ENCODE measurements at regions not wholly inside any gene's neighbourhood (a gene's known extent, or its start where the extent isn't known, plus 50 kb on each side); places are given as distances from the start of the nearest gene placed in this dataset.

DNA sequence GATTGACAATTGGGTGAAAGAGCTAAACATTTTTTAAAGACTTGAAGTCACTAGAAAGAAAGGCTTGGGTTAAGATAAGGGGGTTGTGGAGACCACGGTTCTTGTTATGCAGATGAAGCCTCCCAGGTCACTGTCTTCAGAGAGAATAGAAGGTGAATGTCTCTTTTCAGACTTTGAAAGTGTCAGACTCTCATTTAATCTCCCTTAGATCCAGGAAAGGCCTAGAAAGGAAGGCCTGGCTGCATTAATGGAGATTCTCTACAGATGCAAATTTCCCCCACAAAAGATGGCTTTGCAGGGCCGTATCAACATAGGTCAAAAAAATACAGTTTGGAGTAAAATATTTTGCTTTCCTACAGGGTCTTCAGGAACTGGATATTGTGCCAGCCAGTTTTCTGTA is 193.9 kb downstream of the RTP5 start:
- no peak overlapping the region for H3K27ac ChIP-seq (replicated peaks)
- no peak overlapping the region for H3K4me3 ChIP-seq (replicated peaks; ENCODE audit: insufficient read depth, low read length)
- no peak for DNase-seq (ENCODE audit: low read depth in 1 of 2, low spot score in 1 of 2)
- no peaks in the 10 kb centered on the region for H3K27me3 ChIP-seq (ENCODE audit: insufficient read depth, poor library complexity, severe bottlenecking)
- no peak for TF ChIP-seq SPI1 (IDR thresholded peaks at IDR 0.05; ENCODE audit: borderline replicate concordance, low read depth)
- TF ChIP-seq, protein P1, sequence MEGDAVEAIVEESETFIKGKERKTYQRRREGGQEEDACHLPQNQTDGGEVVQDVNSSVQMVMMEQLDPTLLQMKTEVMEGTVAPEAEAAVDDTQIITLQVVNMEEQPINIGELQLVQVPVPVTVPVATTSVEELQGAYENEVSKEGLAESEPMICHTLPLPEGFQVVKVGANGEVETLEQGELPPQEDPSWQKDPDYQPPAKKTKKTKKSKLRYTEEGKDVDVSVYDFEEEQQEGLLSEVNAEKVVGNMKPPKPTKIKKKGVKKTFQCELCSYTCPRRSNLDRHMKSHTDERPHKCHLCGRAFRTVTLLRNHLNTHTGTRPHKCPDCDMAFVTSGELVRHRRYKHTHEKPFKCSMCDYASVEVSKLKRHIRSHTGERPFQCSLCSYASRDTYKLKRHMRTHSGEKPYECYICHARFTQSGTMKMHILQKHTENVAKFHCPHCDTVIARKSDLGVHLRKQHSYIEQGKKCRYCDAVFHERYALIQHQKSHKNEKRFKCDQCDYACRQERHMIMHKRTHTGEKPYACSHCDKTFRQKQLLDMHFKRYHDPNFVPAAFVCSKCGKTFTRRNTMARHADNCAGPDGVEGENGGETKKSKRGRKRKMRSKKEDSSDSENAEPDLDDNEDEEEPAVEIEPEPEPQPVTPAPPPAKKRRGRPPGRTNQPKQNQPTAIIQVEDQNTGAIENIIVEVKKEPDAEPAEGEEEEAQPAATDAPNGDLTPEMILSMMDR (IDR thresholded peaks at IDR 0.05; ENCODE audit: insufficient read depth, low read length), result no peak

DNA sequence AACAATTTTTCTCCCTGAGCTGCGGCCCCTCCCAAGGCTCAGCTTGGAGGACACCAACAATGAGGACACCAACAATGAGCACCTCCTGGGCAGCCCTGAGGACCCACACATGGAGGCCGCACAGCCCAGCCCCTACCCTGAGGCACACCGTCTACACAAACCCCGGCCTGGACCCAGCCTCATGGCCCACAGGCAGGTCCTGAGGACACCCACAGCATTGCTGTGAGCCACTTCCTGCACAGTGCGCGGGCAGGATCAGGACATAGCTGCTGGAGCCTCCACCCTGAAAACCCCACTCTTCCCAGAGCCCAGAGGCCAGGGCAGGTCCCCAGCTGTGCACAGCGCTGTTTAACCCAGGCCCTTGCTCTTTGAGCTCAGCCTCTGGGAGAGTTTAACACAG is 194.3 kb downstream of the RTP5 start:
- no peak overlapping the region for H3K4me3 ChIP-seq (replicated peaks; ENCODE audit: insufficient read depth, low read length)
- TF ChIP-seq SPI1 (IDR thresholded peaks at IDR 0.05; ENCODE audit: borderline replicate concordance, low read depth) (no peak), POLR2AphosphoS5 (IDR thresholded peaks at IDR 0.05; ENCODE audit: low read depth) (no peak), GABPA (IDR thresholded peaks at IDR 0.05; ENCODE audit: low read depth) (no peak)
- TF ChIP-seq, protein P1 (IDR thresholded peaks at IDR 0.05; ENCODE audit: insufficient read depth, low read length), result no peak
- TF ChIP-seq, protein P2, sequence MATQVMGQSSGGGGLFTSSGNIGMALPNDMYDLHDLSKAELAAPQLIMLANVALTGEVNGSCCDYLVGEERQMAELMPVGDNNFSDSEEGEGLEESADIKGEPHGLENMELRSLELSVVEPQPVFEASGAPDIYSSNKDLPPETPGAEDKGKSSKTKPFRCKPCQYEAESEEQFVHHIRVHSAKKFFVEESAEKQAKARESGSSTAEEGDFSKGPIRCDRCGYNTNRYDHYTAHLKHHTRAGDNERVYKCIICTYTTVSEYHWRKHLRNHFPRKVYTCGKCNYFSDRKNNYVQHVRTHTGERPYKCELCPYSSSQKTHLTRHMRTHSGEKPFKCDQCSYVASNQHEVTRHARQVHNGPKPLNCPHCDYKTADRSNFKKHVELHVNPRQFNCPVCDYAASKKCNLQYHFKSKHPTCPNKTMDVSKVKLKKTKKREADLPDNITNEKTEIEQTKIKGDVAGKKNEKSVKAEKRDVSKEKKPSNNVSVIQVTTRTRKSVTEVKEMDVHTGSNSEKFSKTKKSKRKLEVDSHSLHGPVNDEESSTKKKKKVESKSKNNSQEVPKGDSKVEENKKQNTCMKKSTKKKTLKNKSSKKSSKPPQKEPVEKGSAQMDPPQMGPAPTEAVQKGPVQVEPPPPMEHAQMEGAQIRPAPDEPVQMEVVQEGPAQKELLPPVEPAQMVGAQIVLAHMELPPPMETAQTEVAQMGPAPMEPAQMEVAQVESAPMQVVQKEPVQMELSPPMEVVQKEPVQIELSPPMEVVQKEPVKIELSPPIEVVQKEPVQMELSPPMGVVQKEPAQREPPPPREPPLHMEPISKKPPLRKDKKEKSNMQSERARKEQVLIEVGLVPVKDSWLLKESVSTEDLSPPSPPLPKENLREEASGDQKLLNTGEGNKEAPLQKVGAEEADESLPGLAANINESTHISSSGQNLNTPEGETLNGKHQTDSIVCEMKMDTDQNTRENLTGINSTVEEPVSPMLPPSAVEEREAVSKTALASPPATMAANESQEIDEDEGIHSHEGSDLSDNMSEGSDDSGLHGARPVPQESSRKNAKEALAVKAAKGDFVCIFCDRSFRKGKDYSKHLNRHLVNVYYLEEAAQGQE (IDR thresholded peaks at IDR 0.05; ENCODE audit: insufficient replicate concordance, low read depth), result no peak
- DNase-seq (ENCODE audit: low read depth in 1 of 2, low spot score in 1 of 2), result no peak
- no peak overlapping the region for H3K27ac ChIP-seq (replicated peaks)
- H3K27me3 ChIP-seq (ENCODE audit: insufficient read depth, poor library complexity, severe bottlenecking), result no peaks in the 10 kb centered on the region

DNA sequence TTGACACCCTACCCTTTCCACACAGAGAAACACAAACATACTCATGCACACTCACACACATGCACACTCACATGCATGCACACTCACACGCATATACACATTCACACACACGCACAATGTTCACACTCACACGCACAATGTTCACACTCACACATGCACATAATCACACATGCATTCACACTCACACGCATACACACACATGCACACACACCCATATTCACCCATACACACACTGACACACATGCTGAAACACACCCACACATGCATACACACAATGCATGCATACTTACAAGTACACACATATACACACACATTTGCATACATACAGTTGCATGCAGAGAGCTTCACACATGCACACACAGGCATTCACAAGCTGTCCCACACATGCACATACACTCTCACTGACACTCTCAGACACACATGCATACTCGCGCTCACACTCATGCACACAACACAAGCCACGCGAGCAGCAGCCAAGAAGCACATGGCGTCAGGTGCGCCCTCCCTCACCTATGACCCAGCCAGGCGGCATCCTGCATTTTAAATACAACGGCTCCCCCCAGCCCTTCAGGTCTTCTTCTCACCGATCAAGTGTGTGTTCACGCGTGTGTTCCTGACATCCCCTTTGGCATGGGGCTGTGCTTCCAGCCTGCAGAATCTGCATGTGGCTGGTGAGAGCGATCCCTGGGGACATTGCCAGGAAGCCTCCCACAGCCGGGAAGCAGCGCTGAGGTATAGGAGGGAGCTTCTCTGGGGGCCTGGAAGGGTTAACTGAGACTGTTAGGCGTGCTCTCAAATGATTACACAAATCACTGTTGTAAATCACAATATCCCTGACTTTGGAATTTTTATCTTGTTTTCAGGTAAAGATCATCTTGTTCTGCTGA is 195.1 kb downstream of the RTP5 start:
- no peaks in the 10 kb centered on the region for H3K27me3 ChIP-seq (ENCODE audit: insufficient read depth, poor library complexity, severe bottlenecking)
- H3K4me3 ChIP-seq (replicated peaks; ENCODE audit: insufficient read depth, low read length), result no peak overlapping the region
- H3K27ac ChIP-seq (replicated peaks), result no peak overlapping the region
- DNase-seq (ENCODE audit: low read depth in 1 of 2, low spot score in 1 of 2), result no peak
- TF ChIP-seq POLR2AphosphoS5 (IDR thresholded peaks at IDR 0.05; ENCODE audit: low read depth) (no peak), GABPA (IDR thresholded peaks at IDR 0.05; ENCODE audit: low read depth) (no peak), SPI1 (IDR thresholded peaks at IDR 0.05; ENCODE audit: borderline replicate concordance, low read depth) (no peak)
- TF ChIP-seq, protein P1 (IDR thresholded peaks at IDR 0.05; ENCODE audit: insufficient read depth, low read length), result no peak
- TF ChIP-seq, protein P2 (IDR thresholded peaks at IDR 0.05; ENCODE audit: insufficient replicate concordance, low read depth), result no peak
